Activated gamma-delta T cell (primary cell): ENCODE measurements at regions not wholly inside any gene's neighbourhood (a gene's known extent, or its start where the extent isn't known, plus 50 kb on each side); places are given as distances from the start of the nearest gene placed in this dataset.
A peak's percentile ranks its signal among the peaks of the same experiment; 100 is the strongest.

Experiments used
- DNase-seq: peaks from one replicate; lab custom pipeline; 2025; lab: John Stamatoyannopoulos, UW

DNA sequence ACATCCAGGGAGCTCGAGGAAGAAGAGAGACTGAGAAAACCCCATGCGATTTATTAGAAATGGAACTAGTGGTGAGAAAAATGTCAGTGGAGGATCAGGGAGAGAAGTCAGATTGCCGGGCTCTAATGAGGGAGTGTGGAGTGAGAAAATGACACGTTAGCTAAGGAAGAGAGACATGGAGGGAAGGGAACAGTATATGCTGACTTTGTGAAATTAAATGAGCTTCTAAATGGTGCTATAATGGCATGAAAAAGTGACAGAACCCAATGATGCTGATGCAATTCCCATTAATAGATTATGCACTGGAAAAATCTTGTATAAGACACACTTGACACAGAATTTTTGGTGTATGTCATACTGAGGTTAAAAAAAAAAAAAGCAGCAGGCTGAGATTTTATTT, 112.6 kb downstream of the HSPH1 start:
- DNase-seq, result no peak

DNA sequence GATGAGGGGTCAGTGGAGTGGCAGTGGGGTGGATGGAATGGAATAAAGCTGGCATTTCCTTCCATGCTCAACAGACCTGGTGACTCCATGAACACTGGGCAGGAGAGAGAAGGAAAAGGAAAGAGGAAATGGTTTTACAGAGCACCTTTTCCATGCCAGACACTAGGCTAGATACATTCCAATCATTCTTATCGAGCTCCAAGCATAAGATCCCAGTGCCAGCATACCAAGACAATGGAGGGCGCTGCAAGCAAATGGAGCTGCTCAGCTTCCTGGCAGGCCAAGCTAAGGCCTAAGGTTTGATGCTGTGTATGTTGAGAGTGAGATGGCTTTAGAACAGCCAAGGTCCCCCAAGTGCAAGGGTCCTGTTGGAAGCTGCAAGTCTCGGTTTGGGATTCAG, 113.2 kb downstream of the HSPH1 start:
- DNase-seq, result no peak

DNA sequence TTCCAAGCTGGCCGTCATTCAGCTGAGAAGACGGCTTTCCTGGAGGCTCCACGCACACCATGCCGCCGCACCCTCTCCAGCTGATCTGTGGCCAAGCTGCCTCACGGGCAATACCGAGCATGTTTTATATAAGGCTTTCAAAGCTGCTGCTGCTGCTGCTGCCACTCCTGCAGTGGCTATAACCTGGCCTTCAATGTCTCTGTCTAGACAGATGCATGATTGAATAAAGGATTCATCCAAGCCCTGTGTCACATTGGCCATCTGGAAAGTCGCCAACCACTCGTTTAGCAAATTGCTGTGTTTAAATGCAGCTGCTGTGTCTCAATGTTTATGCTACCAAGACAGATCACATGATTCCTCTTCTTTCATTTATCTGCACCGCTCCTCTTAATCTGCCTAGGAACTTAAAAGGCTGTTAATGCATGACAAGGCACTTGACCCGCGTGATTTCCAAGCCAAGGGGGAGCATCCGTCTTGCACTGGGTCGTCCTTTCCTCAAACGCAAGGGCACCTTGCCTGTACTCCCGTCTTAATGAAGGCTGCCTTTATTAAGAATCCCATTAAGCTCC, 114.3 kb downstream of the TEX26 start:
- DNase-seq, result no peak

DNA sequence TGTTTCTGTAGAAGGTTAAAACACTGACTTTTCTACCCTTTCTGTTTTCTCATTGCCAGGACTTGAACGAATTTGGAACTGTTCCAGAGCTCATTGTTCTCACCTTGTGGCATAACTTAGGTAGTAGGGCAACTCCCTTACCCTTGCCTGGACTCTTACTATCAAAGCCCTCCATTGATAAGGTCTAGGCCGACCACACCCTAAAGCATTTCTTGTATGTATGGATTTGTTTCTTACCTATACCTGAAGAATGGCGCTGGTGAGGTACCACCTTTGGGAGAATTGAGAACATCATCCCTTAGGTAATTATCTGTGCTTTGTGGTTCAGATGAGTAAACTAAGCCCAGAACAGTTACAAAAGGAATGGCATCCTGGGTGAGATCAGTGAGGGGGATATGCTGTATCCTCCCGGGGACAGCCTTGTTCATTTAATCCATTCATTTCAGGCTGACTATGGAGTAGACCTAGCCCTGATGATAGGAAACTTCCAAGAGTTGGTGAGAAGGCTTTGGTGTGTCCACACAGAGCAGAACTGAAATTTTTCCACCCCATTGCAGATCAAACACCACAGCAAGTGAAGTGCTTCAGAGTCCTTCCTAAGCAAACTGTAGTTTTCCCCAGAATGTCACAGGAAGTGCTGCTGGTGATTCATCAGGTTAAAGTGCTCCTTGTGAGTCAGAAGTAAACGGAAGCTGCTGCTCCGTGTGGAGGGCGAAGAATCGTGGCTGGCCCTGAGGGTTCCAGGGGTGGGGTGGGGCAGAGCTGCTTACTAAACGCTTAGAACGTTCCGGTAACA, 113.0 kb downstream of the TEX26 start:
- peak; percentile 11 for DNase-seq

GRCh38 chr13:31044364-31045285, 112.2 kb downstream of the TEX26 start:
- DNase-seq, result peak; percentile 27

DNA sequence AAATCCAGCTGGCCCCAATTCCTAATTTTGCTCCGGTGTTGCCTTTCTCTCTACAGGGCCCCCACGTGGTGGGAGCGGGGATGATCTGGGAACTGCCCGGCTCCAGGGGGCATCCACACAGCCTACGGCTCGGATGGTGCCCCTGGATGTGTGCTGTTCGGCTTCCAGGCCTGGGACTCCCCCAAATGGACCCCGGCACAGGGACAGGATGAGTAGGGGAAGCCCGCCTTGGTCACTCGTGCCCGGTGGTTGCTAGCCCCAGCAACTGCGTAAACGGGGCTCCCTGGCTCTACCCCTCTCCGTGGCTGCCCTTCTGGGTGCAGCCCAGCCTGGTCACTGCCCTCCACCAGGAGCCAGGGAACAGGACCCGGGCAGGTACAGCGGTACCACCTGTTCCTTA, 111.5 kb downstream of the TEX26 start:
- no peak for DNase-seq

DNA sequence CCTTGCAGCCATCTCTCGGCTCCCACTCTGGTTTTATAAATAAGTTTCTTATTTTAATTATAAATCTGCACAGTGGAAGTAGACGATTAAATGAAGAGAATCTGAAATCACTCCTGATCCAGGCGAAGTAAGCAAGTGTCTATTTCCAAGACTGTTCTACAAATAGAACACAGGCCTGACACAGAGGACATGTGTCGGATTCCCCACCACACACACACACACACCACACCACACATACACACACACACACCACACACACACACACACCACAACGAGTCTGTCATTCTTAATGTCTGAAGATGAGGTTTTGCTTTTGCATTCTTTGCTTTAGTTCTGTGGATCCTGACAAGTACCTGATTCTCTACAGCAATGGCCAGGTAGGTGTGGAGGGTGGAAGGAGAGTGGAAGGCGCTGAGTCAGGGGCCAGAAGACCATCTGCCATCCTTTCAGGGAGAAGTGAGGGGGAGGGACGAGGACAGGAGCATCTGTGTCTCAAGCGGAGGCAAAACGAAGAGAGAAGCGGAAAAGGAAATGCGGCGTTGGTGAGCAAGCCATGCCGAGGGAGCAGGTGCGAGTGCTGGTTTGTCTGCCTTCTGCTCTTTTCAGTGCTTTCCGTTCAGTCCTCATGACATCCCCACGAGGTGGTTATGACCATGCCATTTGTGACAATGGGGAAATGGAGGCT, 110.2 kb downstream of the TEX26 start:
- no peak for DNase-seq

DNA sequence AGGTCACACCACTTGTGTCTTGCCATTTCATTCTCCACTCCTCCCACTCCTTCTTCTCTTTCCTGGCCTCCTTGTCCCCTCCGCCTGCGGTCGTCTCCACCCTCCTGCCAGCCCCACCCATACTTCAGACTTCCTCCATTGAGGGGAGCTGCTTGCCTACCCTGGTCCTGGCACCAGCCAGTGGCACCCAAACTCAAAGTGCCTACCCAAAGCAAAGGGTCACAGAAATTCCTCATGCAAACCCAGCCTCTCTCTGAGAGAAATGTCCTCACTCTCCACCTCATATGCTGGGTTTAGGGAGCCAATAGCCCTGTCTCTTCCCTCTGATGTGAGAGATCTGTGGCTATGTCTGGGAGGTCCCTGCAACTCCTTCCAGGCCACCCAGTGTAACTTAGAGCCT, 109.6 kb downstream of the TEX26 start:
- no peak for DNase-seq

DNA sequence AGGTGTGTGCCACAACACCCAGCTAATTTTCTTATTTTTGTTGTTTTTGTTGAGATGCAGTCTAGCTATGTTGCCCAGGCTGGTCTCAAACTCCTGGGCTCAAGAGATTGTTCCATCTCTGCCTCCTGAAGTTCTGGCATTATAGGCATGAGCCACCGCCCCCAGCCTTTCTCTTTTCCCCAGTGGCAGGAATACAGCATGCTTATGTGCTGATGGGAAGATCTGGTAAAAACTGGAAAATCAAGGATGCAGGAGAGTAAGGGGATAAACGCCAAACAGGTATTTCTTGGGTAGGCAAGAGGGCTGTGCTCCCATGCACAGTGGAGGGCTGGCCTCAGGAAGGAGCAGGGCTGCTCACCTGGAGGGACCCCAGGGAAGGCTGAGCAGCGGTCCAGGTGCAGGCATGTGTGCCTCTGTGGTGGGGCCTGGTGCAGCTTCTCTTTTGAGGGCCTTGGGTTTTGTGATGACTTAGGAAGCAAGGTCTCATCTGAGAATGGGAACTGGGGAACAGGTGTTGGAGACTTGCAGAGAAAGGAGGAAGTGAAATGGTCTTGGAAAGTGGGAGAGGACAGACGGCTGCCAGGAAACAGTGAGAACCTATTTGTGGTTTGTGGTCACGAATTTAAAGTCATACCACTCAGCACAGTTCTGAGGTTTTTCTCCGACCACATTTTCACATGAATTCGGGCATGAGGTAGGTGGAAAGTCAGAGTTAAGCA, 106.5 kb downstream of the TEX26 start:
- no peak for DNase-seq

GRCh38 chr13:31037874-31038500, 105.5 kb downstream of the TEX26 start:
- DNase-seq, result no peak

DNA sequence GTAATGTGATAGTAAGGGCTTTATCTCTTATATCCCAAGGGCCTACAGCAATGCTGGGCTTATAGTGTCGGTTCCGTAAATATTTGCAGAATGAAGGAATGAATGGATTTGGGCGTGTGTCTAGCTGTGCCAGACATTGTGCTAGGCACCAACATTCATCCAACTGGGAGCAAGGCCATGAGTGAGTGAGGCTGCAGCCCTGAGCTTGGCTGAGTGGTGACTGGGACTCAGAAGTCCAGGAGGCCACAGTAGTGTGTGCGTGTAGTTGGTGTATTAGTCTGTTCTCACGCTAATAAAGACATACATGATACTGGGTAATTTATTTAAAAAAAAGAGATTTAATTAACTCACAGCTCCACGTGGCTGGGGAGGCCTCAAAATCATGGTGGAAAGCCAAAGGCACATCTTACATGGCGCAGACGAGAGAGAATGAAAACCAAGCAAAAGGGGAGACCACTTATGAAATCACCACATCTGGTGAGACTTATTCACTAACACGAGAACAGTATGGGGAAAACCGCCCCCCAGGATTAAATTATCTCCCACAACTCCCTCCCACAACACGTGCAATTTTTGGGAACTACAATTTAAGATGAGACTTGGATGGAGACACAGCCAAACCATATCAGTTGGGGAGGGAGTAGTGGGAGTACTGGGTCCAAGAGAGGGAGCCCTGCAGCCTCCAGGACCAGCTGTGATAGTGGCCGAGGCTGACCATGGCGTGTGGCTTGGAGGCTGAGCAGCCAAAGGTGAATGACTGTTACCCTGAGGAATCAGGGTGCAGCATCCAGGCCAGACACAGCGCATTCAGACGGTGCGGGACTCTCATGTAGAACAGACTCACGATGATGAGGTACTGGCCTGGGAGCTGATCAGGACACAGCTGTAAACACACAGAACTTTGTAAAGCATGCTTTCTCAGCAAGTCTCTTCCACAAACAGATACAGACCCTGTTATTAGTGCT, 104.6 kb downstream of the TEX26 start:
- DNase-seq, result no peak

- no peak for DNase-seq
These were observed 102.9 kb downstream of the TEX26 start for GRCh38 chr13:31035185-31035965.

DNA sequence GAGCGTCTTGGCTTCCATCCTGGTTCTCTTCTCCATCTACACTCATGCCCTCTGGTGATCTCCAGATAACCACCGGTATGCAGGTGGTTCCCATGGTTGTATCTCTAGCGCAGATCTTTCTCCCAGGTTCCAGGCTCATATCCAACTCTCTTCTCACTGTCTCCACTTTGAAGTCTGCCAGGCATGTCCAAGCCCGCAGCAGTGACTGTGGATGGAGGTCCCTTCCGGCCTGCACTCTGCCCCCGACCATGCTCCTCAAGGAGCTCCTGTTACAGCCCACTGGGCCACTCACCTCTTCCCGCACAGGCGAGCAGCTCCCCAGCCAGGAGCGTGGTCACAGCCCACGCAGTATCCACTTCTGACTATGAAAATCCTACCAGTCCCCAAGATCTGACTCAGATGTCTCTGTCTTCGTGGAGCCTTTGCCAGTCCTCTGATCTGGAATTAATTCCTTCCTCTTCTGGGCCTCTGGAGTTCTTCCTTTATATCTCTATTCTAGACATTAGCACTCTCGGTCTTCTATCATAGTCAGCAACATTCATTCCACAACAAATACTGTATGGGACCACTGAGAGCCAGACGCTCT, 100.2 kb downstream of the TEX26 start:
- no peak for DNase-seq

DNA sequence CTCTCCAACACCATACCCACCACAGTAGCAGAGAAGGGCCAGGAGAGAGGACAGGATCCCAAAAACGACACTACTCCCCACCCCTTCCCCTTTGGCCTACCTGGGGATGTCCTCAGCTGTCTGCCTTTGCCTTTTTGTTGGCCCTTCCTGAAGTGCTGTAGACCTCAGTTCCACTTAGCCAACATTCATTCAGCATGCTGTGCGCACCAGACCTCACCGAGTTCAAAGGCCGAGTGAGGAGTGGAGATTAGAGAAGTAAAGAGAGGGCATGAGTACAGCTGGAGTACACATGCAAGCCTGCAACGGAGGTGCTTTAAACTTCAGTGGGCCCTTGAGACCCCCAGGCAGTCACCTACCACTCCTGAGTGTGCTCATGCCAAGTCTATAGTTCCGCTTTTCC, 99.0 kb downstream of the TEX26 start:
- no peak for DNase-seq

DNA sequence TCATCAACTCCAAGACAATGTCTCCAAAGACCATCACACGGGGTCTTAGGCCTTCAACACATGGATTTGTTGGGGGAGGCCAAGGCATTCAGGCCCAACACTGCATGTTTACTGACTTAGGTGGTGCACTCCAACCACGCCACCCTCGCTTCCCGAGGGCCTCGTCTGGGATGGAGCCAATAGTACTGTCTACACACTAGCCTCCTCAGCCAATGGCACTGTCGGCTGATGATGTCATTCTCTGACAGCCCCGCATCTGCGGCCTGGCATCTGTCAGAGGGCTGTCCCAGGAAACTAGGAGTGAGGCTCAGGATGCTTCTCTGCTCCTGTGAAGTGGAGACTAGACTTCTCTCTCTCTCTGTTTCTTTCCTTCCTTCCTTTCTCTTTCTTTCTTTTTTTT, 96.6 kb downstream of the TEX26 start:
- no peak for DNase-seq

- no peak for DNase-seq
These were observed 94.7 kb downstream of the TEX26 start for GRCh38 chr13:31027136-31027535.
